Smooth muscle cell (in vitro differentiated cells): ENCODE measurements at regions not wholly inside any gene's neighbourhood (a gene's known extent, or its start where the extent isn't known, plus 50 kb on each side); places are given as distances from the start of the nearest gene placed in this dataset.

Experiments
- DNase-seq: peaks from one replicate; lab custom pipeline; 2025; ENCODE audit not compliant: unreplicated experiment; lab: John Stamatoyannopoulos, UW
- H2AFZ ChIP-seq: fragments of 200-600 bp; sonication (generic); 2 replicates; pipeline ENCODE4 v1.6.0; 2016; ENCODE audit warnings: antibody characterized with exemption, low read depth, mild to moderate bottlenecking
- H3F3A ChIP-seq: fragments of 200-600 bp; sonication (generic); 2 replicates; pipeline ENCODE4 v1.6.0; 2017; ENCODE audit warnings: antibody characterized with exemption, low read depth
- H3K27ac ChIP-seq: fragments of 200-600 bp; sonication (generic); 2 replicates; pipeline ENCODE4 v1.5.1; 2016; ENCODE audit warnings: low read depth, mild to moderate bottlenecking
- H3K27me3 ChIP-seq: fragments of 200-600 bp; sonication (generic); 2 replicates; pipeline ENCODE4 v1.6.1; 2016; ENCODE audit warnings: low read depth, mild to moderate bottlenecking
- H3K36me3 ChIP-seq: fragments of 200-600 bp; sonication (generic); 2 replicates; pipeline ENCODE4 v1.5.1; 2016; ENCODE audit warnings: low read depth
- H3K4me1 ChIP-seq: fragments of 200-600 bp; sonication (generic); 2 replicates; pipeline ENCODE4 v1.5.1; 2016; ENCODE audit warnings: low read depth
- H3K4me2 ChIP-seq: fragments of 200-600 bp; sonication (generic); 2 replicates; pipeline ENCODE4 v1.6.0; 2016; ENCODE audit warnings: mild to moderate bottlenecking
- H3K4me3 ChIP-seq: fragments of 200-600 bp; sonication (generic); 2 replicates; pipeline ENCODE4 v1.5.1; 2016; ENCODE audit warnings: mild to moderate bottlenecking
- H3K79me2 ChIP-seq: fragments of 200-600 bp; sonication (generic); 2 replicates; pipeline ENCODE4 v1.6.0; 2016; ENCODE audit warnings: low read depth, mild to moderate bottlenecking
- H3K9ac ChIP-seq: fragments of 200-600 bp; sonication (generic); 2 replicates; pipeline ENCODE4 v1.6.0; 2016; ENCODE audit warnings: low read depth
- H3K9me3 ChIP-seq: fragments of 200-600 bp; sonication (generic); replicated peaks from 2 replicates; pipeline ENCODE4 v1.5.1; 2016; ENCODE audit warnings: low read depth
- H4K20me1 ChIP-seq: fragments of 200-600 bp; sonication (generic); 2 replicates; pipeline ENCODE4 v1.6.0; 2016; ENCODE audit warnings: low read depth
- CTCF ChIP-seq: fragments of 200-600 bp; sonication (generic); IDR thresholded peaks from 2 replicates; pipeline ENCODE4 v1.5.1; 2017; ENCODE audit warnings: borderline replicate concordance, mild to moderate bottlenecking, antibody characterized with exemption; ENCODE audit not compliant: insufficient read depth, poor library complexity, severe bottlenecking
- WGBS: methylation state at CpG from one replicate; pipeline ENCODE4 v1.1.7; 2016; ENCODE audit warnings: low lambda C conversion rate; 5-methylcytosine and 5-hydroxymethylcytosine counted together

- no peaks in the 10 kb centered on the region for H3K4me1 ChIP-seq
- no peak overlapping the region for H3K4me3 ChIP-seq
- H2AFZ ChIP-seq: no peak overlapping the region
- no peaks in the 10 kb centered on the region for H4K20me1 ChIP-seq
- no peak overlapping the region for H3K27ac ChIP-seq
- no peak overlapping the region for H3K9ac ChIP-seq
- H3K4me2 ChIP-seq: no peak overlapping the region
- 83% methylated on average over 3 of the region's 3 CpGs for WGBS
- H3K27me3 ChIP-seq: no peaks in the 10 kb centered on the region
- no peak for DNase-seq
- no peaks in the 10 kb centered on the region for H3K79me2 ChIP-seq
- H3K36me3 ChIP-seq: no peaks in the 10 kb centered on the region
- no peaks in the 10 kb centered on the region for H3K9me3 ChIP-seq
- no peak for TF ChIP-seq CTCF
- H3F3A ChIP-seq: no peaks in the 10 kb centered on the region
Observed at GRCh38 chr2:75390169-75390568, 170.6 kb downstream of the EVA1A start.

- H3K36me3 ChIP-seq: no peaks in the 10 kb centered on the region
- H4K20me1 ChIP-seq: no peaks in the 10 kb centered on the region
- WGBS: 76% methylated on average over 2 of the region's 2 CpGs
- H3F3A ChIP-seq: no peaks in the 10 kb centered on the region
- no peaks in the 10 kb centered on the region for H3K9me3 ChIP-seq
- H2AFZ ChIP-seq: no peak overlapping the region
- H3K4me2 ChIP-seq: no peak overlapping the region
- H3K9ac ChIP-seq: no peak overlapping the region
- no peak overlapping the region for H3K4me3 ChIP-seq
- H3K4me1 ChIP-seq: no peaks in the 10 kb centered on the region
- no peak for DNase-seq
- no peak overlapping the region for H3K27ac ChIP-seq
- H3K27me3 ChIP-seq: no peaks in the 10 kb centered on the region
- no peak for TF ChIP-seq CTCF
- H3K79me2 ChIP-seq: no peaks in the 10 kb centered on the region
Observed at GRCh38 chr2:75389271-75389670, 171.5 kb downstream of the EVA1A start.

- Histone ChIP-seq H3K4me2 (no peak overlapping the region), H3K36me3 (no peaks in the 10 kb centered on the region), H3K9me3 (no peaks in the 10 kb centered on the region), H4K20me1 (no peaks in the 10 kb centered on the region), H3K4me1 (no peaks in the 10 kb centered on the region), H2AFZ (no peak overlapping the region), H3K27me3 (no peaks in the 10 kb centered on the region), H3K9ac (no peak overlapping the region), H3K27ac (no peak overlapping the region), H3K4me3 (no peak overlapping the region), H3K79me2 (no peaks in the 10 kb centered on the region), H3F3A (no peaks in the 10 kb centered on the region)
- DNase-seq: no peak
- no peak for TF ChIP-seq CTCF
- 77% methylated on average over 10 of the region's 10 CpGs for WGBS
Observed at GRCh38 chr2:75381032-75381431, 179.7 kb downstream of the EVA1A start.

- Histone ChIP-seq H3K4me3 (no peak overlapping the region), H3K27ac (no peak overlapping the region), H3K9ac (no peak overlapping the region), H3K36me3 (no peaks in the 10 kb centered on the region), H4K20me1 (no peaks in the 10 kb centered on the region), H3K27me3 (no peaks in the 10 kb centered on the region), H2AFZ (no peak overlapping the region), H3K9me3 (no peaks in the 10 kb centered on the region), H3F3A (no peaks in the 10 kb centered on the region), H3K79me2 (no peaks in the 10 kb centered on the region), H3K4me1 (no peaks in the 10 kb centered on the region), H3K4me2 (no peak overlapping the region)
- no peak for TF ChIP-seq CTCF
- DNase-seq: no peak
- 85% methylated on average over 7 of the region's 7 CpGs for WGBS
Observed at GRCh38 chr2:75379476-75380210, 180.3 kb upstream of the TACR1 start.
